NCI-H2107 treated with DMSO at 0.1 percent for 48 hours (cell line): ENCODE measurements at regions not wholly inside any gene's neighbourhood (a gene's known extent, or its start where the extent isn't known, plus 50 kb on each side); places are given as distances from the start of the nearest gene placed in this dataset.
"Not testable (repeated sequence)": the region's sequence is repeated elsewhere in the genome, so short reads cannot be mapped to it uniquely, and the experiment has no call there.

ENCODE experiments used
- DNase-seq: peaks from one replicate; lab custom pipeline; 2025; ENCODE audit not compliant: unreplicated experiment; lab: John Stamatoyannopoulos, UW

DNA sequence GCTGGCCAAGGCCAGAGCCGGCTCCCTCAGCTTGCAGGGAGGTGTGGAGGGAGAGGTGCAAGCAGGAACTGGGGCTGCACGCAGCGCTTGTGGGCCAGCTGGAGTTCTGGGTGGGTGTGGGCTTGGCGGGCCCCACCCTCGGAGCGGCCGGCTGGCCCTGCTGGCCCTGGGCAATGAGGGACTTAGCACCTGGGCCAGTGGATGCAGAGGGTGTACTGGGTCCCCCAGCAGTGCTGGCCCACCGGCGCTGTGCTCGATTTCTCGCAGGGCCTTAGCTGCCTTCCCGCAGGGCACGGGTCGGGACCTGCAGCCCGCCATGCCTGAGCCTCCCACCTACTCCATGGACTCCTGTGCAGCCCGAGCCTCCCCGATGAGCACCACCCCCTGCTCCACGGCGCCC lies 115.6 kb upstream of the MARK1 start:
- not testable (repeated sequence) for DNase-seq

- no peak for DNase-seq
Measured at GRCh38 chr1:220410611-220411010, 117.3 kb upstream of the MARK1 start.

DNA sequence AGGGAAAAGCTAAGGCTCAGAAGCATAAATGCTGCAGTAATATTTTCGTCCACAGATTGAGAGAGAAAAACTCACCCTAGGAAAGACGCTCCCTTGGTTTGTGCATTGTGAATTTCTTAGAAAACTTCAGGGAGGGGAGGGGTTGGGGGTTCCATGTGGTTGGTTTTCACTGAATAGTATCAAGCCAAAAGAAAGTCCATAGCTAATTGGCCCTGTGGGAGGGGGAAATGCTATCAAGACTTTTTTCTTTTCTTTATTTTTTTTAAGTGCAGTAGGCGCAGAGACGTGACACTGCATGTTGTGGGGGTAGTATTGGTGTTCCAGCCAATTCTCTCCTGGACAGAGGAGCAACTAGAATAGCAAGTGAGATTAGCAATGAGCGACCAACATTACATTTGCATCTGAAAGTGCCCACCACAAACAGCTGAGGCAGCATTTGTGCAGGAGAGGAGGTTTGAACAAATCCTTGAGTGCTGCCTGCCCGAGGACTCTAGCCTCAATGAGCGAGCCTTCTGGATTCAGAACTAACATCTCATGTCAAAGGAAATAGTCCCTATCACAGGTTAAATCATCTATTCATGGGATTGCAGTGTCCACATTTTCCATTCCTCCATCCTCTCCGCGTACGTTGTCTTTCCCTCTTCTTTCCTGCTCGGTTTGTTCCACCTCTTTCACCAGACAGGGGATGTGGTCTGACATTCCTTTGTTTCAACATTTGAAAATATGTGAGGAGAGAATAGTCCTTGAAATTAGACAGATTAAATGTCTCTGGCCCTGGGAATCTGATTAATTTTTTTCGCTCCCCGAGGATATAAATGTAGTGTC lies 118.0 kb upstream of the MARK1 start:
- no peak for DNase-seq

DNA sequence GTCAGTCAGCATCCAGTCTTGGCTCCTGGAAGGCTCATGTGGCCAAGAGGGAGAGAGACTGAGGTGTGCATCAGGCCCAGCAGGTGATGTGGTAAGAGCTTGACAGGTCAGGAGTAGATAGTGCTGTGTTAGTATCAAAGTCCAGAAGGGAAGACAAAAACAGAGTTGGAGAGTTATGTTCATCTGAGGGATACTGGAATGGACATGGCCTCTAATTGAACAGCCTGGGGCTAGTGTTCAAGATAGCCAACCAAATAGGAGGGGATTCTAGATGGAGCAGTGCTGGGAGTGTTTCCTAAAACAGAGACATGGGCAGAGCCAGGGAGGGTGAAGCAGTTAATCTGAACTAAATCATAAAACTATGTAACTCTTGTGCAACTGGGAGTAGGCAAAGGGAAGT lies 120.7 kb upstream of the MARK1 start:
- DNase-seq = no peak

GRCh38 chr1:220398238-220398637 lies 126.0 kb upstream of the RAB3GAP2 start:
- no peak for DNase-seq

DNA sequence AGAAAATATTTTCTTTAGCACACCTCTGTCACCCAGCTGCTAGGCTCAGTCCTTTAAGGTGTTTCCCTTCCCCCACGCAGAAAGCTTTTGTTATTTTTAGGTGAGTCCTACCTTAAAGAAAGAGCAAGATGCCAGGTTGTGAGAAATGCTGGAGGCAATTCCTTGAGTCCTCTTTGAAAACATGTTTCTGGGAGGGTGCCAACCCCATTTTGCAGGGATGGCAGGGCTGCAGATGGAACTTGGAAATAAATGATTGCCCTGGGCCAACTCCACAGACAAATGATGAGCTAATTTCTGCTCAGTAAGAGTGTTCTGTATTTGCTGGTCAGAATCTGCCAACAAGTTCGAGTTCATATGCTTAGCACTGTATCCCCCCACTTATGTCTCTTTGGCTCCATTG lies 119.2 kb upstream of the RAB3GAP2 start:
- peak; percentile 17 for DNase-seq

DNA sequence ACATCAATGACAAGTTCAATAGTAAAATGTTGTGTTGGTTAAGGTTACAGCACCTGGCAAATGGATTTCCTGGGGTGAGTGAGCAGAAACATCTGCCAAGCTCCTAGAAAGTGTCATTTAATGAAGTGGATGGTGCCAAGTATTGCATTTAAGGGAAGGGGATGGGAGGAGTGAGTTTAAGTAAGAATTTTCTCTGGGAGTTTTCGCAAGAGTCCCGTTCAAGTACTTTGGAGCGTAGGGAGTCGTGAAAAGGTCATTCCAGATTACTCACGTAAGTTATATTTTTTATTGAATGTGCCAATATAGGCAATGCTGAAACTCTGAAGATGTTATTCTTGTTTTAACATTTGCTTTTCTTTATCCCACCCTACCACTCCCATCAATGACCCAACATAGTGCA lies 117.4 kb upstream of the RAB3GAP2 start:
- peak; percentile 91 for DNase-seq

DNA sequence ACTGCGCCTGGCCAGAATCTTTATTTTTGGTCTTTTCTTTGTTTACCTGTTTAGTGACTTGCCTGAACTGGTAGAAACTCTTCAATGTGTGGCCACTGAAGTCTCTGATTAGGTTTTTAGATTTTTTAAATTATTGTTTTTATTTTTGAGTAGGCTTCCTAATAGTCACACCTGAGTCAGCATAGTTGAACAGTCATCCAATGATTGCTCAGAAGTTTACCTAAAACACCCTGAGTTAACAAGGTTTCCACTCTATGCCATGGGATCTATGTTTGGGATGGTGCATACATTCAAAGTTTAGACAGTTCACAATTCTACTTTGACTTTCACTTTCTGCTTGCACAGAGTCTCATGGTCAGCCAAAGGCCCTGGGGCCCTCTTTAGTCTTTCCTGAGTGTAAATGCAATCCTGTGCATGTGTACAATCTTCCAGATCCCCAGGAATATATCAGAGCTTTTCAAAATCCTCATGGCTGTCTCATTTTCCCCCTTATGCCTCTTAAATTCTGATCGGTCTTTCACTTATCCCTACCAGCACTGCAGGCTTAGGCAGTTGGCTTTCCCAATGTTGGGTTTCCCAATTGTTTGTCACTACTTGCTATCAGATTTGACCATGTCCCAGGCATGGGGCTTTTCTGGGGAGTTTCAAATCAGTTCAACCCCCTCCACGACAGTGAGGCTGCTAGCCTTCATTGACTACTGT lies 114.4 kb upstream of the RAB3GAP2 start:
- DNase-seq = no peak

DNA sequence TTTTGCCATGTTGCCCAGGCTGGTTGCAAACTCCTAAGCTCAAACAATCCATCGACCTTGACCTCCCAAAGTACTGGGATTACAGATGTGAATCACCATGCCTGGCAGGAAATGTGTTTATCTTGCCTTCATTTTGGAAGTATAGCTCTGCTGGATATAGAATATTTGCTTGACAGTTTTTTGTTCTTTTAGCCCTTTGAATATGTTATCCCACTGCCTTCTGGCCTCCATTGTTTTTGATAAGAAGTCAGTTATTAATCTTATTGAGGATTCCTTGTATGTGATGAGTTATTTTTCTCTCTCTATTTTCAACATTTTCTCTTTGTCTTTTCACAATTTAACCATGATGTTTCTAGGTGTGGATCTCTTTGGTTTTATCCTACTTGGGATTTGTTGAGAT lies 112.9 kb upstream of the RAB3GAP2 start:
- no peak for DNase-seq

DNA sequence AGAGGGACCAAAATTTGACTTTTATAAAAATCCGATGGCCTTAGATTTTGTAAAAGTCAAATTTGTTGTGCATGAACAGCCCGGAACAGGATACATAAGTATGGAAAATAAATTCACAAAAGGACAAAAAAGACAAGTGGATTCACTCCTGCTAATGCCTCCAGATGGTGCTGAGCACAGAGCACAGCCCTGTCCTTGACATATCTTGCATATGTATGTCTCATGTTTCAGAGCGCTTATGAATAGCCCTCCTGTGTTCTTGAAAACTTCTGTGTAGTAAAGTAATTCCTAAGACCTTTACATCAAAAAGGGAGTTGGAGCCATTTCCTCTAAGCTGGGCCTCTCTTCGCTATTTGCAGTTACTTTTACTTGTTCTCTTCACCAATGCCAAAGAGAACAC lies 110.7 kb upstream of the RAB3GAP2 start:
- DNase-seq = peak; percentile 56

- no peak for DNase-seq
Measured at GRCh38 chr1:220380885-220381284, 108.6 kb upstream of the RAB3GAP2 start.

- DNase-seq = no peak
Measured at GRCh38 chr1:220378571-220379302, 106.5 kb upstream of the RAB3GAP2 start.

- no peak for DNase-seq
Measured at GRCh38 chr1:220375715-220376114, 103.5 kb upstream of the RAB3GAP2 start.

- no peak for DNase-seq
Measured at GRCh38 chr1:220374449-220374848, 102.2 kb upstream of the RAB3GAP2 start.

- DNase-seq = no peak
Measured at GRCh38 chr1:220372451-220372850, 100.2 kb upstream of the RAB3GAP2 start.

DNA sequence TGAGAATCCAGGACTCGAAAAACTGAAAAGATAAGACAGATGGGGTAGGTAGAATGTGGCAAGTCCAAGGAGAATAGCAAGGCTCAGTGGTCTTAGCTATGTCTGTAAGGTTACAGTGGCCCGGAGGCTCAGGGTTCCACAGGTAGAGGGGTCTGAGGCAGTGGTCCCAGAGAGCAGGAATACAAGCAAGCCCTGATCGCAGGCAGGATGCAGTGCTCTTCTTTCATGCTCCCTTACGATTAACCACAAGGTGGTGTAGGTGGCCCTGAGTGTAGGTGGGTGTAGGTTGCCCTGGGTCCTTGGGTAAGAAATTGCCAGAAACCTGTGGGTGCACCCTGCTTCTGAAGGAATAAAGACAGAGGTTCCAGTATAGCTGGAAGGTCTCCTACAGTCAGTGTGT lies 99.1 kb upstream of the RAB3GAP2 start:
- DNase-seq = peak; percentile 61

- peak; percentile 57 for DNase-seq
Measured at GRCh38 chr1:220370041-220370700, 97.9 kb upstream of the RAB3GAP2 start.

DNA sequence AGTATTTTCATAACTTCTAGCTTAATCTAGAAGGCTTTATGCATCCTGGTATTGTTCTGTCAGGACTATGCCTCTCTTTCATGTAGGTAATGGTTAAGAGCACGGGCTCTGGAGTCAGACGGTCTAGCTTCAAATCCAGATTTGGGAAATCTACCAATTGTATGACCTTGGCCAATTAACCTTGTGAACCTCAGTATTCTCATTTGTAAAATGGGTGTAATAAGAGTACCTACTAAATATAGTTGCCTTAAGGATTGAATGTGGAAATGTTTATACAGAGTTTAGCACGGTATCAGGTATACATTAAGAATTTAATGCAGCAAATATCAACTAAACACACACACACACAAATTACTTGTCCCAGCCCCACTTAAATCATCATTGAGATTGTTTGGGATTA lies 97.3 kb upstream of the RAB3GAP2 start:
- no peak for DNase-seq

DNA sequence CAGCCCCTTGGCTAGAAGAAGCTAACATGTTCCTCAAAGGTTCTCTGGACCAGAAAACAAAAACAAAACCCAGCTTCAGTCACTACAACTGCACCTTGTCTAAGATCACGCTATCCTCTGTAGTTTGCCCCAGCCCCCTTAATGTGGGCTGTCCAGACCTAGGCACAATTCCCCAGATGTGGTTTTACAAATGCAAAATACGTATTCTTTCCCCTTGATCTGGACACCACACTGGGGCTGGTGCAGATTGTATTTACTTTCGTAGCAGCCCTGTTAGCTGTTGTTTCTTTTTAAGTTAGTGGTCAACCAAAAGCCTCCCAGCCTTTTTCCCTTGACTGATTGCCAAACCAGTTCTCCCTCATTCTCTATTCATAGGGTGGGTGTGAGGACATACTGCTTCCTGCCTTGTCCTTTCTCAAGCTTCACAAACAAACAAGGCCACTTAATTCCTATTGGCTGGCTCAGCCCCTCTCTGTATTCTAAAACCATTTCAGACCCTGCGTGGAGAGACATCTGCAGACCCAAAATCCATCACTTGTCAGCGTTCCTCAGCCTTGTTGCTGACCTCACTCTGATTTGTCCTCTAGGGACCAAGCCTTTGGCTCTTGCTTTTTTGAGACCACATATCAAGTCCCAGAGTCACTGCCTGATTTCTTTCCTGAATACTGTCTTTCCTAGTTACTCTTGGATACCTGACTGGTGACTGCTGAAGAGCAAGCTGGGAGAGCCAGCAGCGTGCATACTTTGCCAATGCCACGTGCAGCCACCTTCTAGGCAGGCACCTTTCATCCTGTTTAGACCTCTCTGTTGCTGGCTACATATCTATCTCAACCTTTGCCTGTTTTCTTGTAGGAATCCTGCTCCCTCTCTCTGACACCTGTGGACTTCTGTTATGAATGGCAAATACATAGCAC lies 96.4 kb upstream of the RAB3GAP2 start:
- DNase-seq = no peak

GRCh38 chr1:220367833-220368232 lies 95.6 kb upstream of the RAB3GAP2 start:
- no peak for DNase-seq
